ENCODE measurements at regions not wholly inside any gene's neighbourhood (a gene's known extent, or its start where the extent isn't known, plus 50 kb on each side); places are given as distances from the start of the nearest gene placed in this dataset.
"Not testable (repeated sequence)": the region's sequence is repeated elsewhere in the genome, so short reads cannot be mapped to it uniquely, and the experiment has no call there.

- H3K4me2 ChIP-seq (ENCODE audit: low read length); H3K9me2 ChIP-seq (replicated peaks; ENCODE audit: control insufficient read depth, low read length); H3K9me3 ChIP-seq (ENCODE audit: control insufficient read depth, insufficient read depth, low read length); H3K4me3 ChIP-seq (ENCODE audit: low read length); H3K36me3 ChIP-seq (ENCODE audit: control insufficient read depth, low read length); H3K27ac ChIP-seq (ENCODE audit: low read depth, low read length); H3K27me3 ChIP-seq (ENCODE audit: control insufficient read depth, low read length); H3K79me2 ChIP-seq (ENCODE audit: control insufficient read depth, low read length); H4K20me1 ChIP-seq (ENCODE audit: control insufficient read depth, insufficient read depth, low read depth, low read length); H3F3A ChIP-seq (ENCODE audit: control insufficient read depth, insufficient read depth): not testable (repeated sequence)
- H3K4me1 ChIP-seq (ENCODE audit: control insufficient read depth, low read length), result peaks cover 19% of the 10 kb centered on the region
Measured at GRCh38 chr7:35918217-35918616, 117.4 kb downstream of the SEPTIN7 start.

DNA sequence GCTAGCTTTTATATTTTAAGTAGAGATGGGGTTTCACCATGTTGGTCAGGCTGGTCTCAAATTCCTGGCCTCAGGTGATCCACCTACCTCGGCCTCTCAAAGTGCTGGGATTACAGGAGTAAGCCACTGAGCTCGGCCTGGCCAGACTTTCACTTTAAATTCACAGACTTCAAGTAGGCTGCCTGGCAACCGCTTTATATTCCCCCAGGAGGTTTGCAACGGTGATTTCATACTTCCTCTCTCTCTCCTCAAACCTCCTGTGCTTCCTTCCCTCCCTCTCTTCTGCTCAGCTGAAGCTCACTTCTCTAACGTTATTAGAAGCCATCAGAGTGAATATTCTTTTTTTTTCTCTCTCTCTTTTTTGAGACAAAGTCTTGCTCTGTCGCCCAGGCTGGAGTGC, 118.8 kb downstream of the SEPTIN7 start:
- Histone ChIP-seq H3K4me1 (ENCODE audit: control insufficient read depth, low read length) (peaks cover 19% of the 10 kb centered on the region), H3K27ac (ENCODE audit: low read depth, low read length) (peak overlapping the region; percentile 32; the same call in 1 of the 2 replicates), H3K4me2 (ENCODE audit: low read length) (peak overlapping the region; percentile 53), H3K4me3 (ENCODE audit: low read length) (peak overlapping the region; percentile 37)
- H3K79me2 ChIP-seq (ENCODE audit: control insufficient read depth, low read length); H3K27me3 ChIP-seq (ENCODE audit: control insufficient read depth, low read length); H4K20me1 ChIP-seq (ENCODE audit: control insufficient read depth, insufficient read depth, low read depth, low read length); H3K9me2 ChIP-seq (replicated peaks; ENCODE audit: control insufficient read depth, low read length); H3K9me3 ChIP-seq (ENCODE audit: control insufficient read depth, insufficient read depth, low read length); H3F3A ChIP-seq (ENCODE audit: control insufficient read depth, insufficient read depth); H3K36me3 ChIP-seq (ENCODE audit: control insufficient read depth, low read length): not testable (repeated sequence)

- H3K4me2 ChIP-seq (ENCODE audit: low read length); H3F3A ChIP-seq (ENCODE audit: control insufficient read depth, insufficient read depth); H3K4me3 ChIP-seq (ENCODE audit: low read length); H3K9me2 ChIP-seq (replicated peaks; ENCODE audit: control insufficient read depth, low read length); H4K20me1 ChIP-seq (ENCODE audit: control insufficient read depth, insufficient read depth, low read depth, low read length); H3K9me3 ChIP-seq (ENCODE audit: control insufficient read depth, insufficient read depth, low read length); H3K27ac ChIP-seq (ENCODE audit: low read depth, low read length); H3K79me2 ChIP-seq (ENCODE audit: control insufficient read depth, low read length); H3K36me3 ChIP-seq (ENCODE audit: control insufficient read depth, low read length); H3K27me3 ChIP-seq (ENCODE audit: control insufficient read depth, low read length): not testable (repeated sequence)
- peaks cover 19% of the 10 kb centered on the region for H3K4me1 ChIP-seq (ENCODE audit: control insufficient read depth, low read length)
Measured at GRCh38 chr7:35921338-35921737, 120.5 kb downstream of the SEPTIN7 start.

GRCh38 chr7:35924668-35925067, 123.8 kb downstream of the SEPTIN7 start:
- not testable (repeated sequence) for H3K4me3 ChIP-seq (ENCODE audit: low read length); H3K36me3 ChIP-seq (ENCODE audit: control insufficient read depth, low read length); H3F3A ChIP-seq (ENCODE audit: control insufficient read depth, insufficient read depth); H3K4me2 ChIP-seq (ENCODE audit: low read length); H3K79me2 ChIP-seq (ENCODE audit: control insufficient read depth, low read length); H3K27me3 ChIP-seq (ENCODE audit: control insufficient read depth, low read length); H3K9me3 ChIP-seq (ENCODE audit: control insufficient read depth, insufficient read depth, low read length); H3K4me1 ChIP-seq (ENCODE audit: control insufficient read depth, low read length); H3K9me2 ChIP-seq (replicated peaks; ENCODE audit: control insufficient read depth, low read length); H4K20me1 ChIP-seq (ENCODE audit: control insufficient read depth, insufficient read depth, low read depth, low read length); H3K27ac ChIP-seq (ENCODE audit: low read depth, low read length)

DNA sequence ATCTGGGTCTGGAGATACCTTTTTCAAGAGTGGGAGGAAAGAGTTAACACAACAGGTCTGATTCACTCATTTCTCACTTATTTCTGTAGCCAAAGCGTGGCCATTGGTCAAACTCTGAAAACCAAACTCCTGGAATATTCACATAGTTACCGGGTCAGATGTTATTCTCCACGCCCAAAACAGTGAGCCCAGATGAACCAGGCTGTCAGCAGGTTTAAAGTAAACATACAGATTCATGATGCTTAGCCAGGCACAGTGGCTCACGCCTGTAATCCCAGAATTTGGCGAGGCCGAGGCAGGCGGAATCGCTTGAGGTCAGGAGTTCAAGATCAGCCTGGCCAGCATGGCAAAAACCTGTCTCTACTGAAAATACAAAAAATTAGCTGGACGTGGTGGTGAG, 126.1 kb downstream of the SEPTIN7 start:
- not testable (repeated sequence) for H3K27me3 ChIP-seq (ENCODE audit: control insufficient read depth, low read length); H3F3A ChIP-seq (ENCODE audit: control insufficient read depth, insufficient read depth); H3K36me3 ChIP-seq (ENCODE audit: control insufficient read depth, low read length); H3K79me2 ChIP-seq (ENCODE audit: control insufficient read depth, low read length); H3K4me3 ChIP-seq (ENCODE audit: low read length); H3K27ac ChIP-seq (ENCODE audit: low read depth, low read length); H3K9me3 ChIP-seq (ENCODE audit: control insufficient read depth, insufficient read depth, low read length); H4K20me1 ChIP-seq (ENCODE audit: control insufficient read depth, insufficient read depth, low read depth, low read length); H3K9me2 ChIP-seq (replicated peaks; ENCODE audit: control insufficient read depth, low read length); H3K4me2 ChIP-seq (ENCODE audit: low read length)
- H3K4me1 ChIP-seq (ENCODE audit: control insufficient read depth, low read length), result peaks cover 16% of the 10 kb centered on the region

DNA sequence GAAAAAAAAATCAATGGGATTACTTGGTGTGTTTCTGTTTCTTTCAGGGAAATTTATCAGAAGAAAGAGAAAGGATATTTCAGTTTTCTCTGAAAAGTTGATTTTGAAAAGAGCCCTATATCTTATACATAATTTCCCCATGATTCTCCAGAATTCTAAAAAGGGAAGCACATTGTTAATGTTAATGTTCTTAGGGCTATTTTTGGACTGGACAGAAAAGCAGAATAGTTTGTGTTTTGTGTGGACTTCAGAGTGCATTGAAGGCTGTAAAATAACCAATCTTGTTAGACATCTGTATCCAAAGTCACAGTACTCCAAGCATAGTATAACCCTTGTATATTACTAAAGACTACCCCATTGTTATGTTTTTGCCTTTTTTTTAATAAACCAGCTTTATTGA, 130.3 kb downstream of the SEPTIN7 start:
- not testable (repeated sequence) for H3F3A ChIP-seq (ENCODE audit: control insufficient read depth, insufficient read depth); H3K27me3 ChIP-seq (ENCODE audit: control insufficient read depth, low read length); H3K36me3 ChIP-seq (ENCODE audit: control insufficient read depth, low read length); H4K20me1 ChIP-seq (ENCODE audit: control insufficient read depth, insufficient read depth, low read depth, low read length); H3K79me2 ChIP-seq (ENCODE audit: control insufficient read depth, low read length); H3K9me3 ChIP-seq (ENCODE audit: control insufficient read depth, insufficient read depth, low read length); H3K9me2 ChIP-seq (replicated peaks; ENCODE audit: control insufficient read depth, low read length)
- Histone ChIP-seq H3K27ac (ENCODE audit: low read depth, low read length) (peak overlapping the region; percentile 56), H3K4me1 (ENCODE audit: control insufficient read depth, low read length) (peaks cover 21% of the 10 kb centered on the region), H3K4me2 (ENCODE audit: low read length) (peak overlapping the region; percentile 82), H3K4me3 (ENCODE audit: low read length) (peak overlapping the region; percentile 59)

- H3K79me2 ChIP-seq (ENCODE audit: control insufficient read depth, low read length); H4K20me1 ChIP-seq (ENCODE audit: control insufficient read depth, insufficient read depth, low read depth, low read length); H3K27me3 ChIP-seq (ENCODE audit: control insufficient read depth, low read length); H3K36me3 ChIP-seq (ENCODE audit: control insufficient read depth, low read length); H3F3A ChIP-seq (ENCODE audit: control insufficient read depth, insufficient read depth); H3K9me3 ChIP-seq (ENCODE audit: control insufficient read depth, insufficient read depth, low read length); H3K9me2 ChIP-seq (replicated peaks; ENCODE audit: control insufficient read depth, low read length): not testable (repeated sequence)
- H3K4me2 ChIP-seq (ENCODE audit: low read length), result peak overlapping the region; percentile 82
- H3K27ac ChIP-seq (ENCODE audit: low read depth, low read length), result peak overlapping the region; percentile 56
- H3K4me1 ChIP-seq (ENCODE audit: control insufficient read depth, low read length), result peaks cover 21% of the 10 kb centered on the region
- peak overlapping the region; percentile 59 for H3K4me3 ChIP-seq (ENCODE audit: low read length)
Measured at GRCh38 chr7:35931551-35931950, 130.7 kb downstream of the SEPTIN7 start.

- H4K20me1 ChIP-seq (ENCODE audit: control insufficient read depth, insufficient read depth, low read depth, low read length); H3K36me3 ChIP-seq (ENCODE audit: control insufficient read depth, low read length); H3K9me2 ChIP-seq (replicated peaks; ENCODE audit: control insufficient read depth, low read length): not testable (repeated sequence)
Measured at GRCh38 chr7:35940695-35941094, 139.8 kb downstream of the SEPTIN7 start.

GRCh38 chr7:35945621-35946020, 144.8 kb downstream of the SEPTIN7 start:
- H3K27ac ChIP-seq (ENCODE audit: low read depth, low read length); H4K20me1 ChIP-seq (ENCODE audit: control insufficient read depth, insufficient read depth, low read depth, low read length); H3K9me2 ChIP-seq (replicated peaks; ENCODE audit: control insufficient read depth, low read length); H3K4me2 ChIP-seq (ENCODE audit: low read length); H3K79me2 ChIP-seq (ENCODE audit: control insufficient read depth, low read length); H3K4me3 ChIP-seq (ENCODE audit: low read length); H3K9me3 ChIP-seq (ENCODE audit: control insufficient read depth, insufficient read depth, low read length); H3K4me1 ChIP-seq (ENCODE audit: control insufficient read depth, low read length); H3K27me3 ChIP-seq (ENCODE audit: control insufficient read depth, low read length); H3F3A ChIP-seq (ENCODE audit: control insufficient read depth, insufficient read depth); H3K36me3 ChIP-seq (ENCODE audit: control insufficient read depth, low read length): not testable (repeated sequence)

More at GRCh38 chr7:35940695-35941094, 139.8 kb downstream of the SEPTIN7 start:
- not testable (repeated sequence) for H3F3A ChIP-seq (ENCODE audit: control insufficient read depth, insufficient read depth); H3K4me2 ChIP-seq (ENCODE audit: low read length); H3K79me2 ChIP-seq (ENCODE audit: control insufficient read depth, low read length); H3K9me3 ChIP-seq (ENCODE audit: control insufficient read depth, insufficient read depth, low read length); H3K4me3 ChIP-seq (ENCODE audit: low read length); H3K4me1 ChIP-seq (ENCODE audit: control insufficient read depth, low read length); H3K27ac ChIP-seq (ENCODE audit: low read depth, low read length); H3K27me3 ChIP-seq (ENCODE audit: control insufficient read depth, low read length)

Data from DOHH2 (cell line).